ENCODE measurements at regions not wholly inside any gene's neighbourhood (a gene's known extent, or its start where the extent isn't known, plus 50 kb on each side); places are given as distances from the start of the nearest gene placed in this dataset.
"Not testable (repeated sequence)": the region's sequence is repeated elsewhere in the genome, so short reads cannot be mapped to it uniquely, and the experiment has no call there.

DNA sequence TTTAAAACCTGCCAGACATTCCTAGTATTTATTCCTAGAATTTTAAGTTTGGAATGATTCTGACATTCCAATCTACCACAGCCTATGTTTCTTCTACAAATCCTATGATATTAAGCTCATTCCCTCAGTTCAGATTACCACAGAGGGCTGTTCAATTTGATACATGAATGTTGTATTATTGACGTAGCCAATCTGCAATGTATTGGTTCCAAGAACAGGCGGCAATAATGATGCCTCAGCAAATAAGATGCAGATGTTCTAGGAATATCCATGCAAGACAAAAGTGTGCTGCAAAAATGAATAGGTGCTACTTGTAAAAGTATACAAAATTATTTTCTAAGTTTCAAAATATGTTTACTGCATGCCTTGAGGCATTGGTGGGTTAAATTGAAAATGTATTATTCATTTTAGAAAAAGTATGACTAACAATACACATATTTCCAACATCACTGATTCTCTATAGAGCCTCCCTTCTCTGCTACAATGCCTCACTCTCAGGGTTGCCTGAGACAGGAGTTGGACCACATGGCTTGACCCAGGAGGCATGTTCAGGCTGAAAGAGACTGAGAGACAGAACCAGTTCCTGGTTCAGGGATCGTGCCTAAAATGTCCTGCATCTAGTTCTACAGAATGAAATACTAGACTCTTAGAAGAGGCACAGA lies 94.1 kb upstream of the CREB5 start:
- intact Hi-C loops (cut with DNase I) = no loop called here
- no peak for DNase-seq (ENCODE audit: low spot score)

DNA sequence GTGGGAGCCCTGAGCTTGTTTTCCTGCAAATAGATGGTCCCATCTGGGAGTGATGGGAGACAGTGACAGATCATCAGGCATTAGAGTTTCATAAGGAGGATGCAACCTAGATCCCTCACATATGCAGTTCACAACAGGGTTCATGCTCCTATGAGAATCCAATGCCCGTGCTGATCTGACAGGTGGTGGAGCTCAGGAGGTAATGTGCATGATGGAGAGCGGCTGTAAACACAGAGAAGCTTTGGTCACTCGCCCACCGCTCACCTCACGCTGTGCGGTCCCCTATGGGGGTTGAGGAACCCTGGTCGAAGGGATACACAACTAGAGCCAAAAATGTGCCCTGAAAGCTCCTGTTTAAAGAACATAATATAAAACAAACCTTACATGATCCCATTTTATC lies 88.5 kb upstream of the CREB5 start:
- intact Hi-C loops (cut with DNase I) = no loop called here
- DNase-seq (ENCODE audit: low spot score) = no peak

DNA sequence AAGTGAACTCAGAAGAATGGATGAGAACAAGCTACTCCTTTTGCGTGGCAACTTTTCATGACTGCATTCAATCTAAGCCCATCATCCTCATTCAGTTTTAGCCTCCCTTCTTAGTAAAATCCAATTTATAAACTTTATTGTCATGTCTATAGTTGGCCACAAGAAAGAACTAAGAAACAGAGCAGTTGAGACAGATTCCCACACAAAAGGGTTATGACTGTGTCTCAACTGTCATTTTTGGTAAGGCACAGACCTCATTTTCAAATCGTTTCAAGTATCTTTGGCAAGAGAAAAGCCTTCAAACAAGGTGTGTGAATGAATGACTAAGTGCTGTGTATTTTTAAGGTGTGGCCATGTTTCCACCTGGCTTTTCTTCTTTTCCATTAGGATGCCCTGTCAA lies 84.2 kb upstream of the CREB5 start:
- DNase-seq (ENCODE audit: low spot score) = no peak
- intact Hi-C loops (cut with DNase I) = no loop called here

DNA sequence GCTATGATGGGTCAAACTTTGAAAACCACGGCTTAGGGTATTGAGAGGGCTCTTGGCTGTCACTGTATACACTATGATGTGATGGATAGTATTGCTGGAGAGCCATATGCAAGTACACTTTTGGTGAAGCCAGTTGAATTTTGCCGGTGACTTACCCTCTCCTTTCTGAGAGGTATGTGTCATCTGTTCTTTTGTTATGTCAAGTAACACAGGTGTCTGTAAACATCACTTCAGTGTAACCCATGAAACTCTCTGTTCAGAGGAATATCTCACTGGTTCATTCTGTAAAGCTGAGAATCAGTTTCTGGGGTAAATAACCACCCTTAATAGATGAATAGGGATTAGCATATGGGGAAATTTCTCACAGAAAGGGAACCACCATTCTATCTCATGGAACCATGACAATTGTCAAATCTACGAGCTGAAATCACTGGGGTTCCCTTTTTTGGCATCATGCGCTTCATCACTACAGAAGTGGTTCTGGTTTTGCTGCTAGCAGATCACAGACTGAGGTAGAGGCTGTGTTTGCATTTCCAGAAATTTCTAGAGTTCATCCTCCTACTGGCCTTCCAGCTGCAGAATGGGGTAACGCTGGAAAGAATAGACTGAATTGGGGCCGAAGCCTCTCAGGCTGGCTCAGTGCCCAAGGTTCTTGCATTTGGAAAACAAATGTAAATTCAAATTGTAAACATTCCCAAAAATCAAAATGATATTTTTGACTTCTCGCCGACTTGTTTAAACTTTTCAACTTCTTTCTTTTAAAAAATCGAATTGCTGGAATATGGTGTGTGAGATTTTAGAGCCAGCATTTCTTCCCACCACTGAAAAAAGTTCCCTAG lies 83.3 kb upstream of the CREB5 start:
- no peak for DNase-seq (ENCODE audit: low spot score)
- intact Hi-C loops (cut with DNase I) = no loop called here

DNA sequence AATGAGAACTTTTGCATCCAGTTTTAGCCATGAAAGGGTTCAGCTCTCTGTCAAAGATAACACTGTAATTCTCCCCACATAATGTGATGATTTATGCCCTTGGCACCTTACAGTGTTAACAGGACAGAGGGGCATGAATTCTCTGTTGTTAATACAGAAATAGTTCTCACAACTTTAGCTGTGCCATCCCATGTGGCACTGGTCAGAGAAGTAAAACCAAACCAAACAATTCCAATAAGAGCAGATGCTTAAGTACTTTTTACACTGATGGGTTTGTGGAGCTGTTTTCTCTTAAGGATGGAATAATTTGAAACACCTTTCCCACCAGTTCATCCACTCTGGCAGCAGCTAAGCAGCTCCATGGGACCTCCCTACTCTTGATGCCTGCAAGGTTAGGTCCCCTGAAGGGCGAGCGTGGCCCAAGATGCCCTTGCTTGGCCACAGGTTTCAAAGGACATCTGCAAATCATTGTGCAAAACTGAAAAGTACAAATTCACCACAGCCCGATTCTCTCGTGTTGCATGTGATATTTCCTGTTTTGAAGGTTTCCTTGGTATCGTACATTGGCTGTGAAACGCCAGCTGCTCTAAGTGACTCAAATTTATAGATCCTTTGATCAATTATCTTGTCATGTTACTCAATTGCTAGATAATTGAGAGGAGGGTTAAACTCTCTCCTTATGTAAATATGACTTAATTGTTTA lies 82.5 kb upstream of the CREB5 start:
- no peak for DNase-seq (ENCODE audit: low spot score)
- intact Hi-C loops (cut with DNase I) = no loop called here

DNA sequence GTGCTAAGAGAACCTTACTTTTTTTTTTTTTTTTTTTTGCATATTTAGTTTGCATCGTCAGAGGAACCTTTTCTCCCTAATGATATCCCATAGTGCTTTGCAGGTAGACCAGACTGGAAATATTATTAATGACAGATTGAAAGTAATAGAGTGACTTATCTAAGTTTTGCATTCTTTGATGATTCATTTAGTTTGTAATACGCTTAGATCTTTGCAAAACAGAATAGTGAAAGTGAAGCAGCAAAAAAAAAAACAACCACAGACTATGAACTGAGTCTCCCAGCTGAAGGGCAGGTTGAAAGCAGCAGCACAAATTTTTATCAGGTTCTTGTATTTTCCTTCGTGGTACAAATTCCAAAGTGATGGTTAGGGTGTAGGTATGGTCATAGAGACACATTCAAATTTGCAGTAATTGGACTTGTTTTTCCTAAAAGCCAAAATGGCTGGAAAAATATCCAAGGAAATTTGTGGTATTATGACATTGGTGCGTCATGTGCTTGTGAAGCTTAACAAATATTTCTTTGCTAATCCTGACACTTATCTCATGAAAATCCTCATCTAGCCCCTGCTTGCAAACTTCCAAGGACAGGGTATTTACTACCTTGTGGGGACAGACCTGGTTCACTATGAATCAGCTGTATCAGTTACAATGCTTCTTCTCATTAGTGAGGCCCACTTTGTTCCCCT lies 81.8 kb upstream of the CREB5 start:
- intact Hi-C loops (cut with DNase I) = no loop called here
- DNase-seq (ENCODE audit: low spot score) = no peak

DNA sequence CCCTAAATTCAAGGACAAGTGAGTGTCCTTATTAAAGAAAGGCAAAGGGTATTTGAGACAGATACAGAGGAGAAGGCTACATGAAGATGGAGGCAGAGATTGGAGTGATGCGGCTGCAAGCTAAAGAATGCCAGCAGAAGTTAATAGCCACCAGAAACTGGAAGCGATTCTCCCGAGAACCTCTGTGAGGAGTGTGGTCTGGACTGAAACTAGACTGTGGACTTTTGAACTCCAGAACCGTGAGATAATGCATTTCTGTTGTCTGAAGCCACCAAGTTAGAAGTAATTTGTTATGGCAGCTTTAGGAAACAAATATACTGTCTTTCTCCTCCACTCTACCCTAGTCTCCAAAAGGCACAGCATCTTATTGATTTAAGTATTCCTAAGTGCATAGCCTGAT lies 80.3 kb upstream of the CREB5 start:
- intact Hi-C loops (cut with DNase I) = no loop called here
- no peak for DNase-seq (ENCODE audit: low spot score)

DNA sequence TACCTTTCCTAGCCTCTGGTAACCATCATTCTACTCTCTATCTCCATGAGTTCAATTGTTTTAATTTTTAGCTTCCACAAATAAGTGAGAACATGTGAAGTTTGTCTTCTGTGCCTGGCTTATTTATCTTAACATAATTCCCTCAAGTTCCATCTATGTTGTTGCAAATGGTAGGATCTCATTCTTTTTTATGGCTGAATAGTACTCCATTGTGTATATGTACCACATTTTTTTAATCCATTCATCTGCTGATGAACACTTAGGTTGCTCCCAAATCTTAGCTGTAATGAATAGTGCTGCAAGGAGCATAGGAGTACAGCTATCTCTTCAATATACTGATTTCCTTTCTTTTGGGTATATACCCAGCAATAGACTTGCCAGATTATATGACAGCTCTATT lies 78.8 kb upstream of the CREB5 start:
- intact Hi-C loops (cut with DNase I); DNase-seq (ENCODE audit: low spot score): not testable (repeated sequence)

DNA sequence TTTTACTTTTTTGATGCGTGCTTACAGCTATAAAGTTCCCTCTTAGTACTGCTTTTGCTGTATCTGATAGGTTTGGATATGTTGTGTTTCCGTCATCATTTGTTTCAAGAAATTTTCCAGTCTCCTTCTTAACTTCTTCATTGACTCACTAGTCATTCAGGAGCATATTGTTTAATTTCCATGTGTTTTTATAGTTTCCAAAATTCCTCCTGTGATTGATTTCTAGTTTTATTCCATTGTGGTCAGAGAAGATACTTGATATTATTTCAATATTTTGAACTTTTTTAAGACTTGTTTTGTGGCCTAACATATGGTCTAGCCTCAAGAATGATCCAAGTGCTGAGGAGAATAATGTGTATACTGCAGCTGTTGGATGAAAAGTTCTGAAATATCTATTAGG lies 75.5 kb upstream of the CREB5 start:
- no peak for DNase-seq (ENCODE audit: low spot score)
- intact Hi-C loops (cut with DNase I) = no loop called here

DNA sequence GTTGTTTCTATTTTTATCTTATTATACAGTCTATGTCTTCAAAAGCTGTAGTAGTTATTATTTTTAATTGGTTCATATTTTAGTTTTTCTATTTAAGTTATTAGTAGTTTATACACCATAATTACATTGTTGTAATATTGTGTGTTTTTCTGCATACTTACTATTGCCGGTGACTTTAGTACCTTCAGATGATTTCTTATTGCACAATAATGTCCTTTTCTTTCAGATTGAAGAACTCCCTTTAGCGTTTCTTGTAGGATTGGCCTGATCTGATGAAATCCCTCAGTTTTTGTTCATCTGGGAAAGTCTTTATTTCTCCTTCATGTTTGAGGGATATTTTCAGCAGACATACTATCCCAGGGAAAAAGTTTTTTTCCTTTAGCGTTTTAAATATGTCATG lies 74.3 kb upstream of the CREB5 start:
- DNase-seq (ENCODE audit: low spot score) = no peak
- intact Hi-C loops (cut with DNase I) = no loop called here

DNA sequence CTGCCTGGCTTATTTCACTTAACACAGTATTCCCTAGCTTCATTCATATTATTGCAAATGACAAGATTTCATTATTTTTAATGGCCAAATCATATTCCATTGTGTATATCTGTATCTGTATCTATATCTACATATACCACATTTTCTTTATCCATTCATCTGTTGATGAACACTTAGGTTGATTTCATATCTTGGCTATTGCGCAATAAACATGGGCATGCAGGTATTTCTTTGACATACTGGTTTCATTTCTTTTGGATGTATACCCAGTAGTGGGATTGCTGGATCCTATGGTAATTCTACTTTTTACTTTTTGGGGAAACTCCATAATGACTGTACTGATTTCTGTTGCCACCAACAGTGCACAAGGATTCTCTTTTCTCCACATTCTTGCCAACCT lies 68.9 kb upstream of the CREB5 start:
- intact Hi-C loops (cut with DNase I) = no loop called here
- DNase-seq (ENCODE audit: low spot score) = no peak

DNA sequence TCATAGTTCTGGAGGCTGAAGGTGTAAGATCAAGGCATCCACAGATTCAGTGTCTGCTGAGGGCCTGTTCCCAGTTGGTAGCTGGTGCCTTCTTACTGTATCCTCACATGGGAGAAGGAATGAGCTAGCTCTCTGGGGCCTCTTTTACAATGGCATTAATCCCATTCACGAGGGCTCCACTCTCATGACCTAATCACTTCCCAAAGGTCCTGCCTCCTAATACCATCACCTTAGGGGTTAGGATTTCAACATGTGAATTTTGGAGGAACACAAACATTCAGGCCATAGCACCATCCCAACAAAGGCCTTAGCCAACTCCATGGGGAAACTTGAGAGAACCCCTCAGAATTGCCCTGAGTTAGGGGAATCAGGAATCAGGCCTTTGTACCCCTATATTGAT lies 66.1 kb upstream of the CREB5 start:
- intact Hi-C loops (cut with DNase I) = no loop called here

DNA sequence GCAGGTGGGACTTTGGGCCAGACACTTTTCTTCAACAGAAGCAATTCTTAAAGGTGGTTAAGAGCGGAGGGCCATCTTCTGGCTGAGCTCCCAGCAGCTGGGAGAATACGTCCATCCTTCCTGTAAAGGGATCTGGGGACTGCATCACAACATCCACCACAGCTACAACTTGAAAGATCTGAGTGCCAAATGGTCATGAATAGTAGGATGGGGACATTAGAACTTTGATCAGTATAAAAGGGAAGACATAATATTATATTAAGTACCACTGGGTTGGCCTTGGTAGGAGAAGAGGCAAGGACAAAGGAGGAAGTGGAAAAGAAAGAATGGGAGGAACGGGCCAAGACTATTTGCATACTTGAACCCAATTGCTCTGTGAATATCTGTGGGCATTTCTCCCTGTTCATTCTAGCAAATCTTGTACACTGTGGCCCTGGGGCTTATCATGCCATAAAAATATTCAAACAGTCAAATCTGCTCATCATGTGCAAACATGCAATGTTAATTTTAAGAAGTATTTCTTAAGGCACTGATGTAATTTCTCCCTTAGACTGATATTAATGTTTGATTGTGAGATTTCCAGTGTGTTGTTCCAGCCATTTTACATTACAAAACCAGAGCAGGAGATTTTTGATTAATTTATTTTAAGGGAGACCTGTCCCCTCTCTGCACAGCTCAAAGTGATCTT lies 65.5 kb upstream of the CREB5 start:
- DNase-seq (ENCODE audit: low spot score) = no peak
- intact Hi-C loops (cut with DNase I) = no loop called here

More for the DNA sequence above, 66.1 kb upstream of the CREB5 start:
- no peak for DNase-seq (ENCODE audit: low spot score)

DNA sequence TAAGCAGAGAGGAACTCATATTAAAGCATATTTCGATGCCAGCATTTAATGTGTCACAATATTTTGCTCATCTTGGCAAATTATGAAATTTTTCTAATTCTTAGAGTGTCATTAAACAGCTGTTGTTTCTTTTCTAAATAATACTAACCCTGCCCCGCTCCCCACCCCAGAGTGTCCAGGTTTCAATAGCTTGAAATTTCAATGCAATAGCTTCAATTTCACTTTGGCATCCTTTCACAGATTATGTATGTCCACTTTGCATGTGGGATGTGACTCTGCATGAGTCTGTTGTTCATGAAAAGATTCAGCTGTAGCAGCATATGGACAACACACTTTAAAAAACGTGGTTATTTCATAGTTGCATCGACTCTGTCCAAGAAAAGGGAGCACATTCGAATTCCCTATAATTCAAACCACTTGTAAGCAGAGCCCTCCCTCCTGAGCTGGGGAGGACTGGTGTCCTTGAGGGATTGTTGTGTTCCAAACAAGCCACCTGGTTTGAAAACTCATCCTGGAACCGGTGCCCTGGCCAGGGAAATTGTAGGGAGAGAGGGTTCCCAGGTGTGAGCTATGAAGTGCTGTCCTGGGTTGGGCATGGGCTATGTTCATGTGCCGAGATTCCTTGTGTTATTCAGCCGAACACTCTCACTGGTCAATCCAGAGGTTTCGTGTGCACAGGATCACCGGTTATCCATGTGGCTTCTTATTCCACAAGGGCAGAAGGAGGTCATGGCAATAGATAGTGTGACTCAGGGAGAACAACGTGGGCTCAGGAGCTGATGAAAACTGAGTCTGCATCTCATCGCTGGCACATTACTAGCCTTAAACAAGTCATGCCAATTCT lies 64.6 kb upstream of the CREB5 start:
- intact Hi-C loops (cut with DNase I) = no loop called here
- DNase-seq (ENCODE audit: low spot score) = no peak

DNA sequence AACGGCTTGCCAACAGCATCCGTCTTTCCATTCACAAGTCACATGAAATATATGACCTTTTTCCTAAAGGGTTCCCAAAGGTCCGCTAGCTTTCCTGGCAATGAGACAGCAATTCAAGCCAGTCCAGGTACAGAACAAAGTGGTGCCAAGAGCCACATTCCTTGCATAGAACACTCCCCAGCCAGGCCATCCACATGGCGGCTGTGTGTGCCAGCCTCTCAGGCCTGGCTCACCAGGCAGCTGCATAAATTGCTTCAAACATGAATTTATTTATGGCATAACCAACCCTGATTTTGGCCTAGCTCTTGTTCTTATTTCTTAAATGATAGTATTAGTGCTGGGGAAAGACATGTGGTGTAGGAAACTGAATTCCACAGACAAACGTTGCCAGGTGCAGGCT lies 63.7 kb upstream of the CREB5 start:
- DNase-seq (ENCODE audit: low spot score) = no peak
- intact Hi-C loops (cut with DNase I) = no loop called here

DNA sequence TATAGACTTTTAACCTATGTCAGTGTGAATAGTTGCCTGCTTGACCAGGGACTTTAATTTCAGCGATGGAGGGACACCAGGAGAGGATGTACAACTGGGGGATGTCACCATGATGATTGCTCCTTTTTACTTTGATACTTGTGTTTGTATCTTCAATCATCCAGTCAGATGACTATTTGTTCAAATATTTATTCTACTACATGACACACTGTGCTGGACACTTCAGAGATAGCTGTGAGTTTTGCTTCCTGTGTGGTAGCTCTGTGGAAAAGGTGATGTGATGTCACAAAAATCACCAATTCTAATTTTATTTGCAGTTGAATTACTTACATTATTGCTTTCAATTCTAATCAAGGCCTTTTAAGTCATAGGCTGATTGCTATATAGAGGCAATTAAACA lies 62.7 kb upstream of the CREB5 start:
- intact Hi-C loops (cut with DNase I) = no loop called here
- DNase-seq (ENCODE audit: low spot score) = no peak

DNA sequence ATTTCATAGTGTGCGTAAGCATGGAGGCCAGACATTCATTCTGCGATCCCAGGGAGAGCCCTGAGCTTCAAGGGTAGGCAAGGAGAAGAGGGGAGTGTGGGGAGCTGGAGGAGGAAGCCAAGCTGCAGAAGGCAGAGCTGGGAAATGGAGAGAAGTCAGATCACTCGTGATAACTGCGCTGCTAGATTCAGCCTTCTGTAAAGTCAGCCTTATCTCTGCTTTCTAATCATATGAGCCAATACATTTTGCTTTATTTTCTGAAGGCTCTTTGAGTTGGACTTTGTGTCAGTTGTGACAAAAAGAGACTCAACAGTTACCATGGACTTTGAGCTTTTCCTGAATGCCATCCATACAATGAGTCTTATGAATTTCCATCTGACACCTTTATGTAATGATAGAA lies 61.7 kb upstream of the CREB5 start:
- intact Hi-C loops (cut with DNase I) = no loop called here
- no peak for DNase-seq (ENCODE audit: low spot score)

DNA sequence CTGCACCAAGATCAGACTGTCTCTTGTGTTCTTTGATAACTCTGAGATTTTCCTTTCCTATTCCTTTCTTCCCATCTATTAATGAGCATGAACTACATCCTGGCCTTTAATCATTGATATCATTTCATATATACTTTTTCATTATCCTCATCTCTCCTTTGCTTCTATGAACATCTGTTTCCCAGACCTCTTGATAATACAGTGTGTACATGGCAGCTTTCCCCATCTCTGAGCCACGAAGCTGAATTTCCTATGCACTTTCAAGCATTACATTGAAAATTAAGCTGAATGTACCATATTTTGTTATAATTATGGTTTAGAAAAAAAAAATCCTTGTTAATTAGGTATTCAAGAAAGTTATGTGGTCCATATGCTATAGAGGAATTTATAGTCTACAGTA lies 60.9 kb upstream of the CREB5 start:
- intact Hi-C loops (cut with DNase I) = no loop called here
- DNase-seq (ENCODE audit: low spot score) = no peak
